Activated CD4-positive, CD25-positive, alpha-beta regulatory T cell treated with anti-CD3 and anti-CD28 coated beads, Interleukin-2, amount 50 U/mL, for 16 hours (primary cell): ENCODE measurements at regions not wholly inside any gene's neighbourhood (a gene's known extent, or its start where the extent isn't known, plus 50 kb on each side); places are given as distances from the start of the nearest gene placed in this dataset.

Experiments used
- DNase-seq: peaks from one replicate; pipeline ENCODE4 v3.0.0-alpha.2; 2020; ENCODE audit warnings: low read depth, low spot score

- no peak for DNase-seq
These were observed 311.7 kb upstream of the CCDC196 start for GRCh38 chr14:66174453-66174891.

GRCh38 chr14:66177935-66178334, 308.2 kb upstream of the CCDC196 start:
- DNase-seq, result no peak

GRCh38 chr14:66196670-66197069, 289.5 kb upstream of the CCDC196 start:
- no peak for DNase-seq

GRCh38 chr14:66197276-66197675, 288.9 kb upstream of the CCDC196 start:
- DNase-seq, result no peak

GRCh38 chr14:66206554-66206953, 279.6 kb upstream of the CCDC196 start:
- DNase-seq, result no peak

- no peak for DNase-seq
These were observed 269.4 kb upstream of the CCDC196 start for GRCh38 chr14:66216763-66217162.

GRCh38 chr14:66219886-66220285, 266.3 kb upstream of the CCDC196 start:
- no peak for DNase-seq

GRCh38 chr14:66224492-66225178, 261.5 kb upstream of the CCDC196 start:
- DNase-seq, result no peak

- no peak for DNase-seq
These were observed 260.8 kb upstream of the CCDC196 start for GRCh38 chr14:66225337-66225736.

GRCh38 chr14:66228267-66228970, 257.8 kb upstream of the CCDC196 start:
- no peak for DNase-seq

- no peak for DNase-seq
These were observed 254.4 kb upstream of the CCDC196 start for GRCh38 chr14:66231820-66232219.

GRCh38 chr14:66233591-66233990, 252.6 kb upstream of the CCDC196 start:
- no peak for DNase-seq

- DNase-seq, result no peak
These were observed 251.8 kb upstream of the CCDC196 start for GRCh38 chr14:66234411-66234810.

GRCh38 chr14:66237741-66238140, 248.4 kb upstream of the CCDC196 start:
- no peak for DNase-seq

GRCh38 chr14:66238969-66239368, 247.2 kb upstream of the CCDC196 start:
- DNase-seq, result no peak

GRCh38 chr14:66239589-66239988, 246.6 kb upstream of the CCDC196 start:
- no peak for DNase-seq

- DNase-seq, result no peak
These were observed 246.1 kb upstream of the CCDC196 start for GRCh38 chr14:66240105-66240504.

GRCh38 chr14:66242001-66242400, 244.2 kb upstream of the CCDC196 start:
- no peak for DNase-seq

- no peak for DNase-seq
These were observed 241.3 kb upstream of the CCDC196 start for GRCh38 chr14:66244834-66245233.

- DNase-seq, result no peak
These were observed 238.4 kb upstream of the CCDC196 start for GRCh38 chr14:66247662-66248193.

GRCh38 chr14:66248256-66248655, 237.9 kb upstream of the CCDC196 start:
- DNase-seq, result no peak

- no peak for DNase-seq
These were observed 236.6 kb upstream of the CCDC196 start for GRCh38 chr14:66249544-66249943.

GRCh38 chr14:66254038-66254437, 232.1 kb upstream of the CCDC196 start:
- DNase-seq, result no peak
